ENCODE measurements at regions not wholly inside any gene's neighbourhood (a gene's known extent, or its start where the extent isn't known, plus 50 kb on each side); places are given as distances from the start of the nearest gene placed in this dataset.

GRCh38 chr2:210946395-210946794, 390.0 kb downstream of the CPS1 start:
- TF ChIP-seq CTCF (IDR thresholded peaks at IDR 0.05) (no peak), EP300 (IDR thresholded peaks at IDR 0.05) (no peak), POLR2A (IDR thresholded peaks at IDR 0.05) (no peak)

Measured in upper lobe of left lung (tissue), 4 donors.